Astrocyte (in vitro differentiated cells and primary cell): ENCODE measurements at regions not wholly inside any gene's neighbourhood (a gene's known extent, or its start where the extent isn't known, plus 50 kb on each side); places are given as distances from the start of the nearest gene placed in this dataset.

Experiments used
- DNase-seq: peaks from one replicate; pipeline ENCODE4 v3.0.0-alpha.2; 2010; ENCODE audit warnings: low read depth
- FAIRE-seq: peaks from 2 replicates; lab custom pipeline; 2011; peaks lifted over from hg19 to GRCh38; lab: Jason Lieb, UNC
- H2AFZ ChIP-seq: 2 replicates; pipeline ENCODE4 v1.6.0; 2012; ENCODE audit warnings: low read depth, low read length, inconsistent platforms
- H3K27ac ChIP-seq: 2 replicates; pipeline ENCODE4 v1.5.1; 2011; ENCODE audit warnings: low read depth, low read length, inconsistent platforms
- H3K27me3 ChIP-seq: 2 replicates; pipeline ENCODE4 v1.6.0; 2011; ENCODE audit warnings: low read length, inconsistent platforms; ENCODE audit not compliant: insufficient read depth
- H3K36me3 ChIP-seq: 2 replicates; pipeline ENCODE4 v1.5.1; 2011; ENCODE audit warnings: low read length, inconsistent platforms; ENCODE audit not compliant: insufficient read depth
- H3K4me1 ChIP-seq: 2 replicates; pipeline ENCODE4 v1.5.1; 2011; ENCODE audit warnings: low read length, inconsistent platforms; ENCODE audit not compliant: insufficient read depth
- H3K4me2 ChIP-seq: 2 replicates; pipeline ENCODE4 v1.6.0; 2012; ENCODE audit warnings: low read length, inconsistent platforms
- H3K4me3 ChIP-seq: 2 replicates; pipeline ENCODE4 v1.5.1; 2011; ENCODE audit warnings: low read depth, mild to moderate bottlenecking, low read length, inconsistent platforms; ENCODE audit not compliant: insufficient read depth
- H3K79me2 ChIP-seq: 2 replicates; pipeline ENCODE4 v1.6.0; 2012; ENCODE audit warnings: mild to moderate bottlenecking, low read length, inconsistent platforms; ENCODE audit not compliant: insufficient read depth
- H3K9ac ChIP-seq: 2 replicates; pipeline ENCODE4 v1.6.0; 2012; ENCODE audit warnings: mild to moderate bottlenecking, low read length, inconsistent platforms
- H3K9me3 ChIP-seq: 2 replicates; pipeline ENCODE4 v1.5.1; 2012; ENCODE audit warnings: low read depth, mild to moderate bottlenecking, low read length, inconsistent platforms; ENCODE audit not compliant: insufficient read depth
- H4K20me1 ChIP-seq: 2 replicates; pipeline ENCODE4 v1.6.0; 2012; ENCODE audit warnings: low read length, inconsistent platforms; ENCODE audit not compliant: insufficient read depth
- H3K27ac Mint-ChIP-seq: one replicate; pipeline ENCODE4 v1.8.0; 2021; ENCODE audit warnings: mild to moderate bottlenecking, mixed read lengths; ENCODE audit not compliant: unreplicated experiment
- H3K27me3 Mint-ChIP-seq: one replicate; pipeline ENCODE4 v1.8.0; 2021; ENCODE audit warnings: low read depth, mixed read lengths; ENCODE audit not compliant: unreplicated experiment
- H3K36me3 Mint-ChIP-seq: one replicate; pipeline ENCODE4 v1.8.0; 2021; ENCODE audit warnings: low read depth, mixed read lengths; ENCODE audit not compliant: unreplicated experiment
- H3K4me1 Mint-ChIP-seq: one replicate; pipeline ENCODE4 v1.8.0; 2021; ENCODE audit warnings: low read depth, mixed read lengths; ENCODE audit not compliant: unreplicated experiment
- H3K4me3 Mint-ChIP-seq: one replicate; pipeline ENCODE4 v1.8.0; 2021; ENCODE audit warnings: mild to moderate bottlenecking, moderate library complexity, mixed read lengths; ENCODE audit not compliant: unreplicated experiment
- H3K9me3 Mint-ChIP-seq: one replicate; pipeline ENCODE4 v1.8.0; 2021; ENCODE audit warnings: mild to moderate bottlenecking, mixed read lengths; ENCODE audit not compliant: unreplicated experiment
- EZH2 ChIP-seq: IDR thresholded peaks from 2 replicates; pipeline ENCODE4 v1.6.1; 2012; ENCODE audit warnings: mild to moderate bottlenecking, low read length, inconsistent platforms; ENCODE audit not compliant: insufficient read depth
- TF ChIP-seq, protein P1 (sequence below): IDR thresholded peaks from 2 replicates; pipeline ENCODE4 v1.5.1; 2011; ENCODE audit warnings: low read depth, mild to moderate bottlenecking, inconsistent platforms, low read length, moderate library complexity; ENCODE audit not compliant: insufficient read depth

DNA sequence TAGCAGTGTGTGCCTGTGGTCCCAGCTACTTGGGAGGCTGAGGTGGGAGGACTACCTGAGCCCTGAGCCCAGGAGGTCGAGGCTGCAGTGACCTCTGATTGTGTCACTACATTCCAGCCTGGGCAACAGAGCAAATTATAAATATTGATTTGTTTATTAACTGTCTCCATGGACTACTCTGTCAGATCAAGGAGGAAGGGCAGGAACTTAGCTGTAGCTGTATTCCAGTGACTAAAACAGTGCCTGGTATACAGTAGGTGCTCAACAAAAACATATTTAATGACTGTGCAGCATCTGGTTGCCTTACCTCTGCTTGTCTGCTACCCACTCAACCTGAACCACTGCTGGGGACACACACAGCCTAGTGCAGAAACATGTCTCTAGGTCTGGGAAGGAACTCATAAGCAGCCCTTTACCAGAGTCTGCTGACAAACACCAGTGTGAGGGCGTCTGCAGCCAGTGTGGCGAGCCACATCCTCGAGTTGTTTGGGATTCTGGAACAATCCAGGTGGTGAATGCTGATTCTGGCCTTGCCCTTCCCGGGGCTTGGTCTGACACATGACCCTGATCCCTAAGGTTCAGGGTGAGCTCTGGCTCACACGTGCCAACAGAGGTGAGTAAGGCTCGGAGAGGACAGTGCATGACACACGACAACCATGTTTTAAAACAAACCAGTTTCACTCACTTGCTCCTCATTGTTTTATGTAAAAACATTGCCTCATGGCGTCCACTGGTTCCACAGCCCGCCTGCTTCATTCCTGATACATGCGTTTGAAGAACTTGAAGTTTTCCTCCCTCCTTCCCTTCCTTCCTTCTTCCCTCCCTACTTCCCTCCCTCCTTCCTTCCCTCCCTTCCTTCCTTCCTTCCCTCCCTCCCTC, 117.9 kb upstream of the ZNF217 start:
- FAIRE-seq, result no peak
- Histone ChIP-seq H2AFZ (peak overlapping the region; percentile 35), H3K79me2 (no peaks in the 10 kb centered on the region), H3K4me1 (peaks cover 24% of the 10 kb centered on the region), H3K4me2 (no peak overlapping the region), H3K36me3 (no peaks in the 10 kb centered on the region), H3K27ac (no peak overlapping the region), H3K9ac (no peak overlapping the region), H3K9me3 (no peaks in the 10 kb centered on the region), H3K4me3 (no peak overlapping the region), H4K20me1 (no peaks in the 10 kb centered on the region), H3K27me3 (no peaks in the 10 kb centered on the region)
- Mint-ChIP-seq H3K27me3 (no peaks in the 10 kb centered on the region), H3K36me3 (no peaks in the 10 kb centered on the region), H3K4me3 (no peak overlapping the region), H3K4me1 (peaks cover 24% of the 10 kb centered on the region), H3K9me3 (no peaks in the 10 kb centered on the region), H3K27ac (peak overlapping the region; percentile 62)
- DNase-seq, result no peak
- TF ChIP-seq, protein P1, sequence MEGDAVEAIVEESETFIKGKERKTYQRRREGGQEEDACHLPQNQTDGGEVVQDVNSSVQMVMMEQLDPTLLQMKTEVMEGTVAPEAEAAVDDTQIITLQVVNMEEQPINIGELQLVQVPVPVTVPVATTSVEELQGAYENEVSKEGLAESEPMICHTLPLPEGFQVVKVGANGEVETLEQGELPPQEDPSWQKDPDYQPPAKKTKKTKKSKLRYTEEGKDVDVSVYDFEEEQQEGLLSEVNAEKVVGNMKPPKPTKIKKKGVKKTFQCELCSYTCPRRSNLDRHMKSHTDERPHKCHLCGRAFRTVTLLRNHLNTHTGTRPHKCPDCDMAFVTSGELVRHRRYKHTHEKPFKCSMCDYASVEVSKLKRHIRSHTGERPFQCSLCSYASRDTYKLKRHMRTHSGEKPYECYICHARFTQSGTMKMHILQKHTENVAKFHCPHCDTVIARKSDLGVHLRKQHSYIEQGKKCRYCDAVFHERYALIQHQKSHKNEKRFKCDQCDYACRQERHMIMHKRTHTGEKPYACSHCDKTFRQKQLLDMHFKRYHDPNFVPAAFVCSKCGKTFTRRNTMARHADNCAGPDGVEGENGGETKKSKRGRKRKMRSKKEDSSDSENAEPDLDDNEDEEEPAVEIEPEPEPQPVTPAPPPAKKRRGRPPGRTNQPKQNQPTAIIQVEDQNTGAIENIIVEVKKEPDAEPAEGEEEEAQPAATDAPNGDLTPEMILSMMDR, result no peak
- TF ChIP-seq EZH2, result no peak

DNA sequence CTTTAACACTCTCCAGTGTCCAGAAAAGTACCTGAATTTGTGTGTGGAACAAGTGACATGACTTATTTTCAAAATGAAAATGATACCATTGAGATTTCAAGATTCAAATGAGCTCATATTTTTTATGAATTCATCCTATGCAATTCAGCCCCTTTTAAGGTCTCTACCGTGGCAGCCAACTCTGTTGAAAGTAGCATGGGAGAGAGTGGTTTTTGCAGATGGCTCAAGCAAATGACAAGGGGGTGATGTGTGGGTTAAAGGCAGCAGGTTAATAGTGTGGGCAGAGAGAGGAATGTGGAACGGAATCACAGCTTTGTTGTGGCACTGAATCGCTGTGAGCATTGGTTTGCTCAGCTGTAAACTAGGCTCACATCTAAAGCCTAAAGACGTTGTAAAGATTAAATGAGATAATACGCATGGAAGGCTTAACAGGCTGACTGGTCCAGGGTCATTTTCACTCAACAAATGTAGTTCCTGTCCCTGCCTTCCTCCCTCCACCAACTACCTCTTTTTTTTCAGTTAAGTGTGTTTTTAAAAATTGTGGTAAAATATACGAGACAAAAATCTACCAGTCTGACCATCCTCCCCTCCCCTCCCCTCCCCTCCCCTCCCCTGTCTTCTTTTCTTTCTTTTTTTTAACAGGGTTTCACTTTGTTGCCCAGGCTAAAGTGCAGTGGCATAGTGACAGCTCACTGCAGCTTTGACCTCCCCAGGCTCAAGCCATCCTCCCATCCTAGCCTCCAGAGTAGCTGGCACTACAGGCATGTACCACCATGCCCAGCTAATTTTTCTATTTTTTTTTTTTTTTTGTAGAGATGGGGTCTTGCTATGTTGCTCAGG, 114.7 kb upstream of the ZNF217 start:
- FAIRE-seq (no peak), DNase-seq (peak; percentile 91)
- Mint-ChIP-seq H3K27ac (peak overlapping the region; percentile 97), H3K27me3 (no peaks in the 10 kb centered on the region), H3K36me3 (no peaks in the 10 kb centered on the region), H3K4me1 (peaks cover 31% of the 10 kb centered on the region), H3K9me3 (no peaks in the 10 kb centered on the region), H3K4me3 (peak overlapping the region; percentile 52)
- Histone ChIP-seq H3K4me1 (peaks cover 31% of the 10 kb centered on the region), H4K20me1 (no peaks in the 10 kb centered on the region), H3K9me3 (no peaks in the 10 kb centered on the region), H3K79me2 (no peaks in the 10 kb centered on the region), H3K9ac (peak overlapping the region; percentile 66), H3K36me3 (no peaks in the 10 kb centered on the region), H3K4me3 (peak overlapping the region; percentile 21), H2AFZ (peak overlapping the region; percentile 12), H3K4me2 (peak overlapping the region; percentile 74), H3K27ac (peak overlapping the region; percentile 78), H3K27me3 (no peaks in the 10 kb centered on the region)
- TF ChIP-seq, protein P1, result no peak
- TF ChIP-seq EZH2, result no peak
